Breast epithelium (tissue), 3 donors: ENCODE measurements at regions not wholly inside any gene's neighbourhood (a gene's known extent, or its start where the extent isn't known, plus 50 kb on each side); places are given as distances from the start of the nearest gene placed in this dataset.

Experiments
- POLR2A ChIP-seq: fragments of 450-650 bp; IDR thresholded peaks from one replicate; pipeline ENCODE4 v1.6.1; 2016; ENCODE audit warnings: antibody characterized with exemption, mild to moderate bottlenecking, moderate library complexity
- POLR2AphosphoS5 ChIP-seq, 3 donors: sonication (generic); formaldehyde crosslinking; IDR thresholded peaks; one replicate each; pipeline ENCODE4 v1.6.1; 2017; ENCODE audit warnings: antibody characterized with exemption in 3 of 3
- TF ChIP-seq, protein P1 (sequence below), 3 donors: fragments of 450-650 bp; IDR thresholded peaks; one replicate each; pipeline ENCODE4 v1.5.1; 2016 to 2017; ENCODE audit warnings: antibody characterized with exemption in 3 of 3, mild to moderate bottlenecking in 3 of 3, moderate library complexity in 3 of 3

DNA sequence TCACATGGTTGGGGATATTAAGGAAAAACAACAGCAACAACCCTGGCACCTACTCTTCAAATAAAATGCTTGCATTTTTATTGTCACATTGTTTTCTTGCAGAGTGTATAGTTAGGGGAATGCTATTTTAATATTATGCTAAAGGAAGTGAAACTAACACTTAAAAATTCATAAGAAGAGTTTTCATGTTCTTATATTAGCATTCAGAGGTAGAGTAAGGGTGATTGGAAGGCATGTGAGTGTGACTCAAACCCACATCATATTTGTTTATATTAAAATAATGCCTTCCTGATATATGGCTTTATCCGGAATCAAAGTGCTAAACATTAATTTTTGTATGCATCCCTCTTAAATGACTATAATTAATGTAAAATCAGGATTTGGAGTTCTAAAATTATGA lies 59.8 kb upstream of the TES start:
- TF ChIP-seq, protein P1, sequence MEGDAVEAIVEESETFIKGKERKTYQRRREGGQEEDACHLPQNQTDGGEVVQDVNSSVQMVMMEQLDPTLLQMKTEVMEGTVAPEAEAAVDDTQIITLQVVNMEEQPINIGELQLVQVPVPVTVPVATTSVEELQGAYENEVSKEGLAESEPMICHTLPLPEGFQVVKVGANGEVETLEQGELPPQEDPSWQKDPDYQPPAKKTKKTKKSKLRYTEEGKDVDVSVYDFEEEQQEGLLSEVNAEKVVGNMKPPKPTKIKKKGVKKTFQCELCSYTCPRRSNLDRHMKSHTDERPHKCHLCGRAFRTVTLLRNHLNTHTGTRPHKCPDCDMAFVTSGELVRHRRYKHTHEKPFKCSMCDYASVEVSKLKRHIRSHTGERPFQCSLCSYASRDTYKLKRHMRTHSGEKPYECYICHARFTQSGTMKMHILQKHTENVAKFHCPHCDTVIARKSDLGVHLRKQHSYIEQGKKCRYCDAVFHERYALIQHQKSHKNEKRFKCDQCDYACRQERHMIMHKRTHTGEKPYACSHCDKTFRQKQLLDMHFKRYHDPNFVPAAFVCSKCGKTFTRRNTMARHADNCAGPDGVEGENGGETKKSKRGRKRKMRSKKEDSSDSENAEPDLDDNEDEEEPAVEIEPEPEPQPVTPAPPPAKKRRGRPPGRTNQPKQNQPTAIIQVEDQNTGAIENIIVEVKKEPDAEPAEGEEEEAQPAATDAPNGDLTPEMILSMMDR (IDR thresholded peaks at IDR 0.05): no peak
- no peak for TF ChIP-seq POLR2AphosphoS5 (IDR thresholded peaks at IDR 0.05)
- TF ChIP-seq POLR2A: no peak
